ENCODE measurements at regions not wholly inside any gene's neighbourhood (a gene's known extent, or its start where the extent isn't known, plus 50 kb on each side); places are given as distances from the start of the nearest gene placed in this dataset.
A peak's percentile ranks its signal among the peaks of the same experiment; 100 is the strongest.

DNA sequence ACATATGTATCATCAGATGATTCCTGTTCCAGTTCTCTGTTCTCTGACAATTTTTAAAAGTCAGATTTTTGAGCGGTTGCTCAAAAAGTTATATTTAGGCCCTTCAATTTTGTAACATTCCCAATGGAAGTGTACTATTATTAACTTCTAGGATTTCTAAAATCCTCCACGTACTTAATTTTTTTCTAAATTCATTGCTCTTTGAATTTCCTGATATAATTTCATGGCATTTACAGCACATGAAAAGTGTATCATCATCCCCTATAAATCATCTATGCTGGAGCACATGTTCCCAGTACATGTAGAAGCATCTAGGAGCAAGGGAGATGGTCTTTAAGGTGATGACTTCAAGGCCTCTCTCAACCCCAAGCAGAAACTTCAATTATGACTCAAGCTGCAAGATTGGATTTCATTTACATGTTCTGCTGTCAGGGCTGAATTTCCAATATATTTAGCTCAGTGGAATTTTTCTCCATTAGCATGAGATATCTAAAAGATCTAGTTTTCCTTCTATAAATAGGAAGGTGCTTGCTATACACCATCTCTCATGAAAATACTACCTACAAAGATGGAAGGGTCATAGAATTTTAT, 392.8 kb upstream of the MIR17HG start:
- H3K27ac ChIP-seq, result no peak overlapping the region
- TF ChIP-seq, protein P1, sequence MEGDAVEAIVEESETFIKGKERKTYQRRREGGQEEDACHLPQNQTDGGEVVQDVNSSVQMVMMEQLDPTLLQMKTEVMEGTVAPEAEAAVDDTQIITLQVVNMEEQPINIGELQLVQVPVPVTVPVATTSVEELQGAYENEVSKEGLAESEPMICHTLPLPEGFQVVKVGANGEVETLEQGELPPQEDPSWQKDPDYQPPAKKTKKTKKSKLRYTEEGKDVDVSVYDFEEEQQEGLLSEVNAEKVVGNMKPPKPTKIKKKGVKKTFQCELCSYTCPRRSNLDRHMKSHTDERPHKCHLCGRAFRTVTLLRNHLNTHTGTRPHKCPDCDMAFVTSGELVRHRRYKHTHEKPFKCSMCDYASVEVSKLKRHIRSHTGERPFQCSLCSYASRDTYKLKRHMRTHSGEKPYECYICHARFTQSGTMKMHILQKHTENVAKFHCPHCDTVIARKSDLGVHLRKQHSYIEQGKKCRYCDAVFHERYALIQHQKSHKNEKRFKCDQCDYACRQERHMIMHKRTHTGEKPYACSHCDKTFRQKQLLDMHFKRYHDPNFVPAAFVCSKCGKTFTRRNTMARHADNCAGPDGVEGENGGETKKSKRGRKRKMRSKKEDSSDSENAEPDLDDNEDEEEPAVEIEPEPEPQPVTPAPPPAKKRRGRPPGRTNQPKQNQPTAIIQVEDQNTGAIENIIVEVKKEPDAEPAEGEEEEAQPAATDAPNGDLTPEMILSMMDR (conservative IDR thresholded peaks at IDR 0.05; ENCODE audit: low read depth), result no peak
- ChIA-PET POLR2A (ENCODE audit: low non-redundant PET) (no interaction called here), CTCF (no interaction called here)
- no peak for DNase-seq (ENCODE audit: low spot score)

DNA sequence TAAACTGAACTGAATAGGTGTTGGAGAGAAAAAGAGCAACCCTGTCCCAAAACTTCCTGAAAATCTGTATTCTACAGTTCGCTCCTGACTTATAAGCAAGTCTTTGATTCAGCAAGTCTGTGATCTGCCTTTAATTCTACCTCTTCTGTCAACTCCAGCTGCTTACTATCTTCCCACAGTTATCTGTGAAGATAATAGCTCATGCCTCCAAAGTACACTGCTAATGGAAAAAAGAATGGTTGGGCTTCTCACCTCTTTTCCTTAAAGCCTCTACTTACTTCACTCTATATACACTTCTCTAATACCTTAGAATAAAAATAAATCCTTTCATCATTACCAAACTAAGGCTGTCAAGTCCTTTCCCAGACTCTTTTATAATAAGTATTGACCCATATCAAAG, 391.5 kb upstream of the MIR17HG start:
- POLR2A ChIA-PET (ENCODE audit: low non-redundant PET), result no interaction called here

DNA sequence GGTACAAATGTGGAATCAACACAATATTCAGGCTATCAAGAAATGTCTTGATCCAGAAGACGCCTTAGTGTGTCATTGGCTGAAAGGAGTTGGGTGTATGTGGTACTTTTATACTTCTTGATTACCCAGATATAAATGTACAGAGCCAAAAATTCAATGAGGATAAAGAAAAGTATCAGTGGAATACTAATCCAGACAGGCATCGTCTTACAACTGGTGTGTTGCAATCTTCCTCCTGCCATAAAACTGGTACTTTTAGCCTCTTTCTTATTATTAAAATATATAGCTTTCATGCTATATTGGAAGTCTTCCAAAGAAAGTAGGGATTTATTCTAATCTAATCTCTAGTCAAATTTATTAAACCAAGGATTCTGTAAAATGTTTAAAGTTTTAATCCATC, 388.6 kb upstream of the MIR17HG start:
- ChIA-PET POLR2A (ENCODE audit: low non-redundant PET) (no interaction called here), CTCF (interaction anchor here (0.7 kb wide), 1 partner anchor 138 kb away, joined by 4 read pairs; no protein-coding TSS in a partner anchor)
- DNase-seq (ENCODE audit: low spot score), result no peak
- TF ChIP-seq, protein P1 (conservative IDR thresholded peaks at IDR 0.05; ENCODE audit: low read depth), result no peak
- H3K27ac ChIP-seq, result no peak overlapping the region

More for the DNA sequence above, 391.5 kb upstream of the MIR17HG start:
- H3K27ac ChIP-seq, result no peak overlapping the region
- DNase-seq (ENCODE audit: low spot score), result no peak
- CTCF ChIA-PET, result no interaction called here
- TF ChIP-seq, protein P1 (conservative IDR thresholded peaks at IDR 0.05; ENCODE audit: low read depth), result no peak

DNA sequence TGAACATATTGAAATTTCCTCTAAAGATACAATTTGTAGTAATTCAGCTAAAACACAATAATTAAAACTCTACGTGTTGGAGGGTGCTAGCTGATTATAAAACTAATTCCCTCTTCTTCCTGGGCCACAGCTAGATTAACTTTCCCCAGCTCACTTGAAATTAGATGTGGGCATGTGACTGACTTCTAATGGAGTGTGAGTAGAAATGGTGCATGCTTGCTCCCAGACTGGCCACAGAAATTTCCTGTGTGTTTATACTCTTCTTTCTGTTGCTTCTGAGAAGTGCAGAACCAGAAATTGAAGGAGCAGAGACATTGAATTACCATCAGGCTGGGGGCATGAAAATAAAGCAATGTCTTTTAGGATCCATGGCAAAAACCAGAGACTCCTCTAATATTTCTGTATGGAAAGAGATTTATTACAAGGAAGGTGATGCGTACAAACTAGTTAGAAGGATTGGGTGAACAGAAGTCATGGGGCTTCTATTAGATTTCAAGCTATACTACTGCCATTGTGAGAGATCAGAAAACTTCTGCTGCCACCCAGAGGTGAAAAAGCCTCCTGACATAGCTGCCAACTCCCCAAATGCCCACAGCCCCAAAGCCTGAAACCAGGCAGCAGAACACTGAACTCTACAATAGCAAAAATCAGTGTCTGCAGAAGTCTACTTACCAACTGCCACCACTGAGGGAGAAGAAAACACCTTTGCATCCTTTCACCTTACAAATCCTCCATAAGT, 379.2 kb upstream of the MIR17HG start:
- ChIA-PET POLR2A (ENCODE audit: low non-redundant PET) (no interaction called here), CTCF (no interaction called here)
- TF ChIP-seq, protein P1 (conservative IDR thresholded peaks at IDR 0.05; ENCODE audit: low read depth), result peak; percentile 39
- H3K27ac ChIP-seq, result no peak overlapping the region
- peak; percentile 16 for DNase-seq (ENCODE audit: low spot score)

DNA sequence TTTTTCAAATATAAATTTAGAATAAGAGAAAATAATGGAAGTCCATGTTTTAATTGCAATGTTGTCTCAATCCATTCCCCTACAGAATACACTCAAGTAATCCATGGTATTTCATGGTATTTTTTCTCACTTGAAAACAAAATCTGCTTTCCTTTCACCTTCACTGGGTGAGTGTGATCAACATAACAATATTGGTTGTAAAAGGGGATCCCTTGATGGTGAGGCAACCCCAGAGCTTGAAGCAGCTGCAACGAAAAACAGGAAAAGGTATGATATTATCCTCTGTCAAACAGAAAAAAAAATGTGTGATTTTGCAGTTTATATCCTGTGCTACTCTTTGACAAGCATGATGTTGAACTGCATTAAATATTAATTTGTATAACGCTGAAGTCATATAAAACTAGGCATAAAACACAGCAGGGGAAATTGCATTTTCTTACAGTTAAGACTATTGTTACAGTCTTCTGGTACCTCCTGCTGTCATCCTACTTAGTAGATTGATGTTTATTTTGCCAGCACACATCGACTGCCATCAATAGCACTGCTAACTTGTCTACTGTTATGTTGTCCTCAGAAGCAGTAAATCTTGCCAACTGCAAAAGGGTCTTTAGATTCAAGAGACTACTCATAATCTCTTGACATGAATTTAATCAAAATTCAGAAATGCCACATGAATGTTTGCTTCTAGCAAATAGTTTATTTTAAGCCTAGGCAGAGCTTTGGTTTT, 373.1 kb upstream of the MIR17HG start:
- no peak for DNase-seq (ENCODE audit: low spot score)
- TF ChIP-seq, protein P1 (conservative IDR thresholded peaks at IDR 0.05; ENCODE audit: low read depth), result no peak
- POLR2A ChIA-PET (ENCODE audit: low non-redundant PET), result no interaction called here
- CTCF ChIA-PET, result interaction anchor here (1.4 kb wide), 1 partner anchor 12 kb away, joined by 4 read pairs; no protein-coding TSS in a partner anchor
- H3K27ac ChIP-seq, result no peak overlapping the region

DNA sequence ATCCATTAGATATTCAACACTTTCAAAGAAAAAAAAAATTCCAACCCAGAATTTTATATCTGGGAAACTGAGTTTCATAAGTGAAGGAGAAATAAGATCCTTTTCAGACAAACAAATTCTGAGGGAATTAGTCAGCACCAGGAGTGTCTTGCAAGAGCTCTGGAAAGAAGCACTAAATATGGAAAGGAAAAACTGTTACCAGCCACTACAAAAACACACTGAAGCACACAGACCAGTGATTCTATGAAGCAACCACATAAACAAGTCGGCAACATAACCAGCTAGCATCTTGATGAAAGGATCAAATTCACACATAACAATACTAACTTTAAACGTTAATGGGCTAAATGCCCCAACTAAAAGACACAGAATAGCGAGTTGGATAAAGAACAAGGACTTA, 368.4 kb upstream of the MIR17HG start:
- no peak for DNase-seq (ENCODE audit: low spot score)
- TF ChIP-seq, protein P1 (conservative IDR thresholded peaks at IDR 0.05; ENCODE audit: low read depth), result no peak
- CTCF ChIA-PET, result no interaction called here
- POLR2A ChIA-PET (ENCODE audit: low non-redundant PET), result no interaction called here
- no peak overlapping the region for H3K27ac ChIP-seq

Measured in RWPE1 (cell line).